ENCODE measurements at regions not wholly inside any gene's neighbourhood (a gene's known extent, or its start where the extent isn't known, plus 50 kb on each side); places are given as distances from the start of the nearest gene placed in this dataset.
"Not testable (repeated sequence)": the region's sequence is repeated elsewhere in the genome, so short reads cannot be mapped to it uniquely, and the experiment has no call there.

- not testable (repeated sequence) for DNase-seq
Measured at GRCh38 chr10:38364073-38364472, 269.9 kb downstream of the ZNF37A start.

- not testable (repeated sequence) for DNase-seq
Measured at GRCh38 chr10:38365917-38366316, 271.8 kb downstream of the ZNF37A start.

- not testable (repeated sequence) for DNase-seq
Measured at GRCh38 chr10:38383800-38384199, 289.7 kb downstream of the ZNF37A start.

GRCh38 chr10:38386869-38387268 lies 292.7 kb downstream of the ZNF37A start:
- not testable (repeated sequence) for DNase-seq

GRCh38 chr10:38390725-38391124 lies 296.6 kb downstream of the ZNF37A start:
- DNase-seq = not testable (repeated sequence)

- DNase-seq = not testable (repeated sequence)
Measured at GRCh38 chr10:38395465-38395864, 301.3 kb downstream of the ZNF37A start.

- not testable (repeated sequence) for DNase-seq
Measured at GRCh38 chr10:38396178-38396954, 302.2 kb downstream of the ZNF37A start.

GRCh38 chr10:38401565-38401964 lies 307.4 kb downstream of the ZNF37A start:
- DNase-seq = not testable (repeated sequence)

GRCh38 chr10:38402442-38403346 lies 308.6 kb downstream of the ZNF37A start:
- peak; percentile 87 for DNase-seq

GRCh38 chr10:38403347-38404117 lies 309.4 kb downstream of the ZNF37A start:
- not testable (repeated sequence) for DNase-seq

- not testable (repeated sequence) for DNase-seq
Measured at GRCh38 chr10:38423634-38424033, 329.5 kb downstream of the ZNF37A start.

GRCh38 chr10:38430242-38430641 lies 336.1 kb downstream of the ZNF37A start:
- DNase-seq = not testable (repeated sequence)

- not testable (repeated sequence) for DNase-seq
Measured at GRCh38 chr10:38437359-38437758, 343.2 kb downstream of the ZNF37A start.

GRCh38 chr10:38448614-38449355 lies 354.6 kb downstream of the ZNF37A start:
- not testable (repeated sequence) for DNase-seq

- not testable (repeated sequence) for DNase-seq
Measured at GRCh38 chr10:38449618-38450017, 355.5 kb downstream of the ZNF37A start.

- not testable (repeated sequence) for DNase-seq
Measured at GRCh38 chr10:38450372-38451057, 356.4 kb downstream of the ZNF37A start.

GRCh38 chr10:38451306-38451967 lies 357.3 kb downstream of the ZNF37A start:
- not testable (repeated sequence) for DNase-seq
